HUES6 (cell line): ENCODE measurements at regions not wholly inside any gene's neighbourhood (a gene's known extent, or its start where the extent isn't known, plus 50 kb on each side); places are given as distances from the start of the nearest gene placed in this dataset.

Experiments
- H3K27ac ChIP-seq: 2 replicates; pipeline ENCODE4 v1.7.0; 2013; ENCODE audit warnings: low read depth, mild to moderate bottlenecking, low read length, inconsistent platforms
- H3K27me3 ChIP-seq: 2 replicates; pipeline ENCODE4 v1.6.1; 2013; ENCODE audit warnings: low read length; ENCODE audit not compliant: control insufficient read depth, insufficient read depth
- H3K36me3 ChIP-seq: 2 replicates; pipeline ENCODE4 v1.6.1; 2013; ENCODE audit warnings: low read length; ENCODE audit not compliant: control insufficient read depth, insufficient read depth
- H3K4me1 ChIP-seq: 2 replicates; pipeline ENCODE4 v1.6.1; 2013; ENCODE audit warnings: low read length; ENCODE audit not compliant: control insufficient read depth, insufficient read depth
- H3K4me3 ChIP-seq: 2 replicates; pipeline ENCODE4 v1.5.1; 2013; ENCODE audit warnings: low read depth, low read length
- H3K9ac ChIP-seq: one replicate; pipeline ENCODE4 v1.6.1; 2013; ENCODE audit warnings: mild to moderate bottlenecking, low read length
- H3K9me3 ChIP-seq: 2 replicates; pipeline ENCODE4 v1.6.1; 2013; ENCODE audit warnings: low read depth, low read length; ENCODE audit not compliant: control insufficient read depth, insufficient read depth

DNA sequence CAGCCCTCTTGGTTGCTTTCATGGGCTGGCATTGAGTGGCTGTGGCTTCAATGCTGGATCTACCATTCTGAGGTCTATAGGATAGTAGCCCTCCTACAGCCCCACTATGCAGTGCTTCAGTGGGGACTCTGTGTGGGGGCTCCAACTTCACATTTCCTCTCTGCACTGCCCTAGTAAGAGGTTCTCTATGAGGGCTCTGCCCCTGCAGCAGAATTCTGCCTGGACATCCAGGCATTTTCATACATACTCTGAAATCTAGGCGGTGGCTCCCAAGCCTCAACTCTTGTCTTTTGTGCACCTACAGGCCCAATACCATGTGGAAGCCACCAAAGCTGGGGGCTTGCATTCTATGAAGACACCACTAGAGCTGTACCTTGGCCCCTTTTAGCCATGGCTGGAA, 195.8 kb downstream of the IGSF11 start:
- no peak overlapping the region for H3K27ac ChIP-seq
- H3K9me3 ChIP-seq, result peaks cover 35% of the 10 kb centered on the region
- H3K9ac ChIP-seq, result no peak overlapping the region
- no peaks in the 10 kb centered on the region for H3K36me3 ChIP-seq
- no peaks in the 10 kb centered on the region for H3K4me1 ChIP-seq
- H3K4me3 ChIP-seq, result no peak overlapping the region
- H3K27me3 ChIP-seq, result no peaks in the 10 kb centered on the region

- H3K9ac ChIP-seq, result no peak overlapping the region
- peaks cover 38% of the 10 kb centered on the region for H3K9me3 ChIP-seq
- no peaks in the 10 kb centered on the region for H3K27me3 ChIP-seq
- H3K27ac ChIP-seq, result no peak overlapping the region
- no peak overlapping the region for H3K4me3 ChIP-seq
- H3K36me3 ChIP-seq, result no peaks in the 10 kb centered on the region
- no peaks in the 10 kb centered on the region for H3K4me1 ChIP-seq
Measured at GRCh38 chr3:118842147-118842863, 192.3 kb downstream of the IGSF11 start.

GRCh38 chr3:118846176-118846575, 188.5 kb downstream of the IGSF11 start:
- no peaks in the 10 kb centered on the region for H3K27me3 ChIP-seq
- H3K4me1 ChIP-seq, result no peaks in the 10 kb centered on the region
- H3K36me3 ChIP-seq, result no peaks in the 10 kb centered on the region
- H3K9me3 ChIP-seq, result peaks cover 14% of the 10 kb centered on the region; the same call in 1 of the 2 replicates
- H3K4me3 ChIP-seq, result no peak overlapping the region
- H3K9ac ChIP-seq, result no peak overlapping the region
- no peak overlapping the region for H3K27ac ChIP-seq
